Uterus (tissue), 3 donors: ENCODE measurements at regions not wholly inside any gene's neighbourhood (a gene's known extent, or its start where the extent isn't known, plus 50 kb on each side); places are given as distances from the start of the nearest gene placed in this dataset.

Experiments used
- DNase-seq, 2 donors: peaks; one replicate each; pipeline ENCODE4 v3.0.0-alpha.2; 2019 to 2020
- H3K27ac ChIP-seq, 2 donors: fragments of 200-600 bp; sonication (generic); 1 replicate in 1 of 2; 2 replicates in 1 of 2; pipeline ENCODE4 v1.5.1; 2016 to 2018
- H3K27me3 ChIP-seq, 2 donors: fragments of 200-600 bp; sonication (generic); one replicate each; pipeline ENCODE4 v1.5.1; 2018 to 2019; ENCODE audit warnings: control low read depth in 1 of 2
- H3K36me3 ChIP-seq, 2 donors: fragments of 200-600 bp; sonication (generic); one replicate each; pipeline ENCODE4 v1.5.1; 2019; ENCODE audit warnings: control low read depth in 1 of 2
- H3K4me1 ChIP-seq, 2 donors: fragments of 200-600 bp; sonication (generic); one replicate each; pipeline ENCODE4 v1.5.1; 2018 to 2019; ENCODE audit warnings: control low read depth in 1 of 2
- H3K4me3 ChIP-seq, 2 donors: fragments of 200-600 bp; sonication (generic); 1 replicate in 1 of 2; 2 replicates in 1 of 2; pipeline ENCODE4 v1.5.1; 2018 to 2019; ENCODE audit warnings: mild to moderate bottlenecking in 1 of 2
- H3K9me3 ChIP-seq, 2 donors: fragments of 200-600 bp; sonication (generic); one replicate each; pipeline ENCODE4 v1.5.1; 2019; ENCODE audit warnings: control low read depth in 1 of 2
- CTCF ChIP-seq, 4 experiments: fragments of 200-600 bp in 2 of 4; fragments of 450-650 bp in 2 of 4; sonication (generic) in 2 of 4; IDR thresholded peaks; one replicate each; pipeline ENCODE4 v1.5.1; 2016 to 2019; ENCODE audit warnings: antibody characterized with exemption in 4 of 4, mild to moderate bottlenecking in 2 of 4, moderate library complexity in 1 of 4
- POLR2A ChIP-seq, 2 donors: fragments of 450-650 bp; IDR thresholded peaks; one replicate each; pipeline ENCODE4 v1.6.1; 2016; ENCODE audit warnings: antibody characterized with exemption in 2 of 2, mild to moderate bottlenecking in 1 of 2, moderate library complexity in 1 of 2
- intact Hi-C: fragments of 100-400 bp; cut with DNase I; formaldehyde crosslinking; loops from one replicate; pipeline ENCODE4 v1.15.1; 2023; ENCODE audit warnings: low total_unique reads
- donor health status: DM: yes; HTN: yes; CAD: no.

GRCh38 chr20:51958099-51959065, 156.1 kb upstream of the SALL4 start:
- no peaks in the 10 kb centered on the region for H3K9me3 ChIP-seq
- intact Hi-C loops, result no loop called here
- H3K4me3 ChIP-seq, result no peak overlapping the region
- no peak overlapping the region for H3K27ac ChIP-seq
- H3K36me3 ChIP-seq, result no peaks in the 10 kb centered on the region
- TF ChIP-seq CTCF (IDR thresholded peaks at IDR 0.05) (no peak), POLR2A (IDR thresholded peaks at IDR 0.05) (no peak)
- H3K27me3 ChIP-seq, result no peaks in the 10 kb centered on the region
- no peak for DNase-seq
- H3K4me1 ChIP-seq, result no peaks in the 10 kb centered on the region

GRCh38 chr20:51955756-51956155, 153.4 kb upstream of the SALL4 start:
- no peak for DNase-seq
- Histone ChIP-seq H3K27me3 (no peaks in the 10 kb centered on the region), H3K36me3 (no peaks in the 10 kb centered on the region), H3K4me1 (no peaks in the 10 kb centered on the region), H3K27ac (no peak overlapping the region), H3K4me3 (no peak overlapping the region), H3K9me3 (no peaks in the 10 kb centered on the region)
- TF ChIP-seq POLR2A (IDR thresholded peaks at IDR 0.05), result no peak
- no peak for TF ChIP-seq CTCF (IDR thresholded peaks at IDR 0.05)
- intact Hi-C loops, result no loop called here

- H3K9me3 ChIP-seq, result no peaks in the 10 kb centered on the region
- TF ChIP-seq CTCF (IDR thresholded peaks at IDR 0.05) (no peak), POLR2A (IDR thresholded peaks at IDR 0.05) (no peak)
- H3K4me1 ChIP-seq, result no peaks in the 10 kb centered on the region
- DNase-seq, result no peak
- no peaks in the 10 kb centered on the region for H3K27me3 ChIP-seq
- intact Hi-C loops, result no loop called here
- no peak overlapping the region for H3K4me3 ChIP-seq
- H3K36me3 ChIP-seq, result no peaks in the 10 kb centered on the region
- H3K27ac ChIP-seq, result no peak overlapping the region
Observed at GRCh38 chr20:51953731-51954340, 151.5 kb upstream of the SALL4 start.

- Histone ChIP-seq H3K27me3 (no peaks in the 10 kb centered on the region), H3K36me3 (no peaks in the 10 kb centered on the region), H3K27ac (no peak overlapping the region), H3K4me3 (no peak overlapping the region), H3K9me3 (no peaks in the 10 kb centered on the region), H3K4me1 (no peaks in the 10 kb centered on the region)
- no peak for DNase-seq
- intact Hi-C loops, result no loop called here
- TF ChIP-seq CTCF (IDR thresholded peaks at IDR 0.05) (no peak), POLR2A (IDR thresholded peaks at IDR 0.05) (no peak)
Observed at GRCh38 chr20:51950926-51951325, 148.6 kb upstream of the SALL4 start.

- TF ChIP-seq POLR2A (IDR thresholded peaks at IDR 0.05), result no peak
Observed at GRCh38 chr20:51946586-51946985, 144.3 kb upstream of the SALL4 start.

More at GRCh38 chr20:51946586-51946985, 144.3 kb upstream of the SALL4 start:
- Histone ChIP-seq H3K27ac (no peak overlapping the region), H3K27me3 (no peaks in the 10 kb centered on the region), H3K4me3 (no peak overlapping the region), H3K9me3 (no peaks in the 10 kb centered on the region), H3K4me1 (no peaks in the 10 kb centered on the region), H3K36me3 (no peaks in the 10 kb centered on the region)
- no peak for DNase-seq
- intact Hi-C loops, result no loop called here
